ENCODE measurements at regions not wholly inside any gene's neighbourhood (a gene's known extent, or its start where the extent isn't known, plus 50 kb on each side); places are given as distances from the start of the nearest gene placed in this dataset.
"Not testable (repeated sequence)": the region's sequence is repeated elsewhere in the genome, so short reads cannot be mapped to it uniquely, and the experiment has no call there.

DNA sequence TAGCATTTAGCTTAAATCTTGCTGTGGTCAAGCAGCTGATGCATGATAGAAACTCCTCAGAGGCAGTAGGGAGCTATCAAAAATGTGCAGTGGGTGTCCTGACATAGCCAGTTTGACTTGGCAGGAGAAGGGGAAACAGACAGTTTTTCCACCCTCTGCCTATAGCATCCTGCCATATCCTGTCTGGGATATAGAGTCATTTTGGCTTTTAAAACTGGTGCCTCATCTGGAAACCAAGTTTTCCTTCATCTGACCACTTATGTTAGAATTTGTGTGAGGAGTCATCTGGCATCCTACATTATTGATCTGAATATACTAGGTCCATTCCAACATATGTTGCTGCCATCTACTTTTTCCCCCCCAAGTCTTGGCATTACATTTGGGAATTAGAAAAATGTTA, 284.1 kb downstream of the CD109 start:
- Histone ChIP-seq H3K27ac (ENCODE audit: low read depth, low read length, poor library complexity, severe bottlenecking) (no peak overlapping the region), H3K9me3 (ENCODE audit: low read length) (no peaks in the 10 kb centered on the region), H2AFZ (ENCODE audit: low read length) (no peak overlapping the region), H3K4me2 (ENCODE audit: low read length) (no peak overlapping the region), H3K4me3 (ENCODE audit: low read depth, low read length, poor library complexity, severe bottlenecking) (no peak overlapping the region), H3K36me3 (ENCODE audit: insufficient read depth, low read length) (no peaks in the 10 kb centered on the region), H4K20me1 (ENCODE audit: insufficient read depth, low read length) (no peaks in the 10 kb centered on the region), H3K79me2 (ENCODE audit: insufficient read depth, low read depth, low read length) (no peaks in the 10 kb centered on the region), H3K4me1 (ENCODE audit: insufficient read depth, low read length, poor library complexity, severe bottlenecking) (no peaks in the 10 kb centered on the region), H3K9me2 (ENCODE audit: insufficient read depth, low read length) (no peaks in the 10 kb centered on the region)
- DNase-seq (ENCODE audit: low spot score): no peak
- intact Hi-C loops (cut with micrococcal nuclease; ENCODE audit: unreplicated experiment): no loop called here
- CTCF ChIA-PET (ENCODE audit: unreplicated experiment): no interaction called here
- POLR2A ChIA-PET: interaction anchor here (0.8 kb wide), 1 partner anchor 942 kb away, joined by 3 read pairs; no protein-coding TSS in a partner anchor
- BruUV-seq (replicated peaks): no TSS peak
- TF ChIP-seq EZH2phosphoT487 (IDR thresholded peaks at IDR 0.05; ENCODE audit: borderline replicate concordance, low read depth, low read length): no peak
- TF ChIP-seq, protein P1, sequence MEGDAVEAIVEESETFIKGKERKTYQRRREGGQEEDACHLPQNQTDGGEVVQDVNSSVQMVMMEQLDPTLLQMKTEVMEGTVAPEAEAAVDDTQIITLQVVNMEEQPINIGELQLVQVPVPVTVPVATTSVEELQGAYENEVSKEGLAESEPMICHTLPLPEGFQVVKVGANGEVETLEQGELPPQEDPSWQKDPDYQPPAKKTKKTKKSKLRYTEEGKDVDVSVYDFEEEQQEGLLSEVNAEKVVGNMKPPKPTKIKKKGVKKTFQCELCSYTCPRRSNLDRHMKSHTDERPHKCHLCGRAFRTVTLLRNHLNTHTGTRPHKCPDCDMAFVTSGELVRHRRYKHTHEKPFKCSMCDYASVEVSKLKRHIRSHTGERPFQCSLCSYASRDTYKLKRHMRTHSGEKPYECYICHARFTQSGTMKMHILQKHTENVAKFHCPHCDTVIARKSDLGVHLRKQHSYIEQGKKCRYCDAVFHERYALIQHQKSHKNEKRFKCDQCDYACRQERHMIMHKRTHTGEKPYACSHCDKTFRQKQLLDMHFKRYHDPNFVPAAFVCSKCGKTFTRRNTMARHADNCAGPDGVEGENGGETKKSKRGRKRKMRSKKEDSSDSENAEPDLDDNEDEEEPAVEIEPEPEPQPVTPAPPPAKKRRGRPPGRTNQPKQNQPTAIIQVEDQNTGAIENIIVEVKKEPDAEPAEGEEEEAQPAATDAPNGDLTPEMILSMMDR (conservative IDR thresholded peaks at IDR 0.05; ENCODE audit: low read length): no peak

- TF ChIP-seq, protein P1 (conservative IDR thresholded peaks at IDR 0.05; ENCODE audit: low read length): no peak
- TF ChIP-seq EZH2phosphoT487 (IDR thresholded peaks at IDR 0.05; ENCODE audit: borderline replicate concordance, low read depth, low read length): no peak
- BruUV-seq (replicated peaks): no TSS peak
- no peak overlapping the region for H3K4me2 ChIP-seq (ENCODE audit: low read length)
Measured at GRCh38 chr6:73978330-73978729, 282.3 kb downstream of the CD109 start.

DNA sequence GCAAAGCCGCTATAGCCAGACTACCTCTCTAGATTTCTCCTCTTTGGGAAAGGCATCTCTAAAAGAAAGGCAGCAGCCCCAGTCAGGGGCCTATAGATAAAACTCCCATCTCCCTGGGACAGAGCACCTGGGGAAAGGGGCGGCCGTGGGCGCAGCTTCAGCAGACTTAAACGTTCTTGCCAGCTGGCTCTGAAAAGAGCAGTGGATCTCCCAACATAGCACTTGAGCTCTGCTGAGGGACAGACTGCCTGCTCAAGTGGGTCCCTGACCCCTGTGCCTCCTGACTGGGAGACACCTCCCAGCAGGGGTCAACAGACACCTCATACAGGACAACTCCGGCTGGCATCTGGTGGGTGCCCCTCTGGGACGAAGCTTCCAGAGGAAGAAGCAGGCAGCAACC, 276.5 kb downstream of the CD109 start:
- H3K36me3 ChIP-seq (ENCODE audit: insufficient read depth, low read length); DNase-seq (ENCODE audit: low spot score); H3K79me2 ChIP-seq (ENCODE audit: insufficient read depth, low read depth, low read length); H3K27ac ChIP-seq (ENCODE audit: low read depth, low read length, poor library complexity, severe bottlenecking); H3K4me1 ChIP-seq (ENCODE audit: insufficient read depth, low read length, poor library complexity, severe bottlenecking); intact Hi-C loops (cut with micrococcal nuclease; ENCODE audit: unreplicated experiment); CTCF ChIA-PET (ENCODE audit: unreplicated experiment); H2AFZ ChIP-seq (ENCODE audit: low read length); H3K4me3 ChIP-seq (ENCODE audit: low read depth, low read length, poor library complexity, severe bottlenecking); H3K9me2 ChIP-seq (ENCODE audit: insufficient read depth, low read length); BruUV-seq (replicated peaks); H3K9me3 ChIP-seq (ENCODE audit: low read length); H3K4me2 ChIP-seq (ENCODE audit: low read length); H4K20me1 ChIP-seq (ENCODE audit: insufficient read depth, low read length): not testable (repeated sequence)
- POLR2A ChIA-PET: interaction anchor here (0.8 kb wide), 1 partner anchor 105 kb away, joined by 6 read pairs; no protein-coding TSS in a partner anchor

More at GRCh38 chr6:73978330-73978729, 282.3 kb downstream of the CD109 start:
- Histone ChIP-seq H2AFZ (ENCODE audit: low read length) (no peak overlapping the region), H3K36me3 (ENCODE audit: insufficient read depth, low read length) (no peaks in the 10 kb centered on the region), H3K4me3 (ENCODE audit: low read depth, low read length, poor library complexity, severe bottlenecking) (no peak overlapping the region), H4K20me1 (ENCODE audit: insufficient read depth, low read length) (no peaks in the 10 kb centered on the region), H3K9me3 (ENCODE audit: low read length) (no peaks in the 10 kb centered on the region), H3K79me2 (ENCODE audit: insufficient read depth, low read depth, low read length) (no peaks in the 10 kb centered on the region), H3K4me1 (ENCODE audit: insufficient read depth, low read length, poor library complexity, severe bottlenecking) (no peaks in the 10 kb centered on the region), H3K27ac (ENCODE audit: low read depth, low read length, poor library complexity, severe bottlenecking) (no peak overlapping the region), H3K9me2 (ENCODE audit: insufficient read depth, low read length) (no peaks in the 10 kb centered on the region)
- POLR2A ChIA-PET: interaction anchor here (0.6 to 0.7 kb wide), 2 partner anchors 58 to 934 kb away, joined by 3 to 4 read pairs; no protein-coding TSS in a partner anchor
- no peak for DNase-seq (ENCODE audit: low spot score)
- CTCF ChIA-PET (ENCODE audit: unreplicated experiment): no interaction called here
- intact Hi-C loops (cut with micrococcal nuclease; ENCODE audit: unreplicated experiment): no loop called here
